SK-N-SH (cell line): ENCODE measurements at regions not wholly inside any gene's neighbourhood (a gene's known extent, or its start where the extent isn't known, plus 50 kb on each side); places are given as distances from the start of the nearest gene placed in this dataset.

ENCODE experiments used
- FOSL2 ChIP-seq: IDR thresholded peaks from 2 replicates; pipeline ENCODE4 v1.4.0; 2012; ENCODE audit warnings: low read depth, mild to moderate bottlenecking, moderate library complexity, borderline replicate concordance
- GABPA ChIP-seq: IDR thresholded peaks from 2 replicates; pipeline ENCODE4 v1.4.0; 2012; ENCODE audit warnings: low read depth, mild to moderate bottlenecking
- MAX ChIP-seq: IDR thresholded peaks from 2 replicates; pipeline ENCODE4 v1.4.0; 2012; ENCODE audit warnings: low read depth
- MEF2A ChIP-seq: IDR thresholded peaks from 2 replicates; pipeline ENCODE4 v1.4.0; 2012; ENCODE audit warnings: low read depth, borderline replicate concordance
- POLR2AphosphoS5 ChIP-seq: IDR thresholded peaks from 2 replicates; pipeline ENCODE4 v1.6.1; 2012; ENCODE audit warnings: low read depth, low read length
- REST ChIP-seq: IDR thresholded peaks from 2 replicates; pipeline ENCODE4 v1.6.1; 2012; ENCODE audit warnings: mild to moderate bottlenecking, low read depth, low read length, moderate library complexity
- RFX5 ChIP-seq: IDR thresholded peaks from 2 replicates; pipeline ENCODE4 v1.6.1; 2012; ENCODE audit warnings: mild to moderate bottlenecking, improper control_type of control experiment, low read length
- SIN3A ChIP-seq: IDR thresholded peaks from 2 replicates; pipeline ENCODE4 v1.6.1; 2012; ENCODE audit warnings: low read depth, mild to moderate bottlenecking, low read length, moderate library complexity, borderline replicate concordance
- TAF1 ChIP-seq: IDR thresholded peaks from 2 replicates; pipeline ENCODE4 v1.6.1; 2012; ENCODE audit warnings: low read depth, mild to moderate bottlenecking, low read length, moderate library complexity, borderline replicate concordance
- TF ChIP-seq, protein P1 (sequence below): fragments of 200-600 bp; sonication (generic); IDR thresholded peaks from 2 replicates; pipeline ENCODE4 v1.6.1; 2017; ENCODE audit warnings: antibody characterized with exemption, mild to moderate bottlenecking, moderate library complexity

GRCh38 chr18:44214396-44214795, 466.3 kb upstream of the SETBP1 start:
- TF ChIP-seq, protein P1, sequence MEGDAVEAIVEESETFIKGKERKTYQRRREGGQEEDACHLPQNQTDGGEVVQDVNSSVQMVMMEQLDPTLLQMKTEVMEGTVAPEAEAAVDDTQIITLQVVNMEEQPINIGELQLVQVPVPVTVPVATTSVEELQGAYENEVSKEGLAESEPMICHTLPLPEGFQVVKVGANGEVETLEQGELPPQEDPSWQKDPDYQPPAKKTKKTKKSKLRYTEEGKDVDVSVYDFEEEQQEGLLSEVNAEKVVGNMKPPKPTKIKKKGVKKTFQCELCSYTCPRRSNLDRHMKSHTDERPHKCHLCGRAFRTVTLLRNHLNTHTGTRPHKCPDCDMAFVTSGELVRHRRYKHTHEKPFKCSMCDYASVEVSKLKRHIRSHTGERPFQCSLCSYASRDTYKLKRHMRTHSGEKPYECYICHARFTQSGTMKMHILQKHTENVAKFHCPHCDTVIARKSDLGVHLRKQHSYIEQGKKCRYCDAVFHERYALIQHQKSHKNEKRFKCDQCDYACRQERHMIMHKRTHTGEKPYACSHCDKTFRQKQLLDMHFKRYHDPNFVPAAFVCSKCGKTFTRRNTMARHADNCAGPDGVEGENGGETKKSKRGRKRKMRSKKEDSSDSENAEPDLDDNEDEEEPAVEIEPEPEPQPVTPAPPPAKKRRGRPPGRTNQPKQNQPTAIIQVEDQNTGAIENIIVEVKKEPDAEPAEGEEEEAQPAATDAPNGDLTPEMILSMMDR, result no peak
- TF ChIP-seq TAF1, result no peak
- no peak for TF ChIP-seq MEF2A
- no peak for TF ChIP-seq RFX5
- no peak for TF ChIP-seq POLR2AphosphoS5
- TF ChIP-seq GABPA, result no peak
- TF ChIP-seq REST, result no peak
- no peak for TF ChIP-seq FOSL2
- no peak for TF ChIP-seq MAX
- no peak for TF ChIP-seq SIN3A
